ENCODE measurements at regions not wholly inside any gene's neighbourhood (a gene's known extent, or its start where the extent isn't known, plus 50 kb on each side); places are given as distances from the start of the nearest gene placed in this dataset.

DNA sequence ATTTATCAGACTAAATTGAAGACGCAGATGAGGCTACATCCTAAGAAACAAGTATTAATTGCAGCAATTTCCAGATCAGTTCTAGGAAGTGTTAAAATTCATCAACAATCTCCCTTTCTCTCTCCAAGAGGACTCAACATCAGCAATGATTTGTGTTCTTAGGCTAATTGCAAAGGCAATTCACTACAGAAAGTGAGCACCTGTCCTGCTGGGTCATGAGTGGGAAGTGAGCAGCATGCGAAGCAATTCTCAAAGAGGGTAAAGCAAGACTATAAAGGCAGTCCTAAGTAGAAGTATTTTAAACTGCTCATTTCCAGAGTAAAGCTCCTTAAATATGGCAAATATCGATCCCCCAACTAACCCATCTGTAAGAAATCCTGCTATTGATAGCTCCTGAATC, 1191.0 kb upstream of the ALCAM start:
- H3K9me3 ChIP-seq = no peaks in the 10 kb centered on the region
- 68 to 83% methylated on average over 3 of the region's 3 CpGs for WGBS, 2 donors
- H3K27ac ChIP-seq = no peak overlapping the region
- intact Hi-C loops (cut with DNase I) = no loop called here
- no peak for DNase-seq
- no peaks in the 10 kb centered on the region for H3K4me1 ChIP-seq
- H3K36me3 ChIP-seq = no peaks in the 10 kb centered on the region
- TF ChIP-seq POLR2A (IDR thresholded peaks at IDR 0.05) = no peak
- TF ChIP-seq, protein P1, sequence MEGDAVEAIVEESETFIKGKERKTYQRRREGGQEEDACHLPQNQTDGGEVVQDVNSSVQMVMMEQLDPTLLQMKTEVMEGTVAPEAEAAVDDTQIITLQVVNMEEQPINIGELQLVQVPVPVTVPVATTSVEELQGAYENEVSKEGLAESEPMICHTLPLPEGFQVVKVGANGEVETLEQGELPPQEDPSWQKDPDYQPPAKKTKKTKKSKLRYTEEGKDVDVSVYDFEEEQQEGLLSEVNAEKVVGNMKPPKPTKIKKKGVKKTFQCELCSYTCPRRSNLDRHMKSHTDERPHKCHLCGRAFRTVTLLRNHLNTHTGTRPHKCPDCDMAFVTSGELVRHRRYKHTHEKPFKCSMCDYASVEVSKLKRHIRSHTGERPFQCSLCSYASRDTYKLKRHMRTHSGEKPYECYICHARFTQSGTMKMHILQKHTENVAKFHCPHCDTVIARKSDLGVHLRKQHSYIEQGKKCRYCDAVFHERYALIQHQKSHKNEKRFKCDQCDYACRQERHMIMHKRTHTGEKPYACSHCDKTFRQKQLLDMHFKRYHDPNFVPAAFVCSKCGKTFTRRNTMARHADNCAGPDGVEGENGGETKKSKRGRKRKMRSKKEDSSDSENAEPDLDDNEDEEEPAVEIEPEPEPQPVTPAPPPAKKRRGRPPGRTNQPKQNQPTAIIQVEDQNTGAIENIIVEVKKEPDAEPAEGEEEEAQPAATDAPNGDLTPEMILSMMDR (IDR thresholded peaks at IDR 0.05) = no peak
- no peaks in the 10 kb centered on the region for H3K27me3 ChIP-seq
- H3K4me3 ChIP-seq = no peak overlapping the region

DNA sequence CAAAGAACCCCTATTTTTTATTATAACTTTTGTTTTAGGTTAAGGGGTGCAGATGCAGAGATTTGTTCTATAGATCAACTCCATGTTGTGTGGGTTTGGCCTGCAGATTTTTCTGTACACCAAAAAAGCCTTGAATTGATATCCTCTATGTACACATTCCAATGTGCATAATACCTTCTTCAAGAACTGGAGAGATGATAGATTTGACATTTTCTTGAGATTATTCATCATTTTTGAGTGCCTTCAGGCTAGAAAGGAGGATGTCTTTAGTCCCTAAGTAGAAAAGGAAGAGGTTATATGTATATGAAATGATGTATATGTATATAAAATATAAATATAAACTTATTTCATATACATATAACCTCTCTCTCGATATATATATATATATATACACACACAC, 1190.0 kb upstream of the ALCAM start:
- intact Hi-C loops (cut with DNase I) = no loop called here
- no peak for DNase-seq
- no peak overlapping the region for H3K27ac ChIP-seq

DNA sequence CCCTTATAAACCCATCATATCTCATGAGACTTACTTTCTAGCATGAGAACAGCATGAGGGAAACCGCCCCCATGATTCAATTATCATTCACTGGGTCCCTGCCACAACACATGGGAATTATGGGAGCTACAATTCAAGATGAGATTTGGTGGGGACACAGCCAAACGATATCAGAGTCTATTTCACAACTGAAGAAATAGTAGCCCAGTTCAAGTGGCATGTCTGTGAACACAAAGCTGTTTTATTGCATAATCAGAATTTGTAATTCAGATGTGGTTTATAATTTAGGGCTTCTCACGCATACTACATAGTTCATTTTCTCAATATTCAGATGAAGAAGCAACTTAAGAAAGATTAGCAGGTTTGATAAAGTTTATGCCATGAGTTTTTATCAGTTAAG, 1188.0 kb upstream of the ALCAM start:
- Histone ChIP-seq H3K36me3 (no peaks in the 10 kb centered on the region), H3K27ac (no peak overlapping the region), H3K27me3 (no peaks in the 10 kb centered on the region), H3K4me1 (no peaks in the 10 kb centered on the region), H3K9me3 (no peaks in the 10 kb centered on the region), H3K4me3 (no peak overlapping the region)
- TF ChIP-seq, protein P1 (IDR thresholded peaks at IDR 0.05) = no peak
- no peak for TF ChIP-seq POLR2A (IDR thresholded peaks at IDR 0.05)
- WGBS, 2 donors = 56 to 60% methylated on average over 3 of the region's 3 CpGs
- intact Hi-C loops (cut with DNase I) = no loop called here
- no peak for DNase-seq

More for the DNA sequence above, 1190.0 kb upstream of the ALCAM start:
- 40 to 57% methylated on average over 1 of the region's 1 CpG for WGBS, 2 donors
- no peak overlapping the region for H3K4me3 ChIP-seq
- TF ChIP-seq, protein P1 (IDR thresholded peaks at IDR 0.05) = no peak
- TF ChIP-seq POLR2A (IDR thresholded peaks at IDR 0.05) = no peak
- H3K36me3 ChIP-seq = no peaks in the 10 kb centered on the region
- no peaks in the 10 kb centered on the region for H3K9me3 ChIP-seq
- no peaks in the 10 kb centered on the region for H3K4me1 ChIP-seq
- H3K27me3 ChIP-seq = no peaks in the 10 kb centered on the region

DNA sequence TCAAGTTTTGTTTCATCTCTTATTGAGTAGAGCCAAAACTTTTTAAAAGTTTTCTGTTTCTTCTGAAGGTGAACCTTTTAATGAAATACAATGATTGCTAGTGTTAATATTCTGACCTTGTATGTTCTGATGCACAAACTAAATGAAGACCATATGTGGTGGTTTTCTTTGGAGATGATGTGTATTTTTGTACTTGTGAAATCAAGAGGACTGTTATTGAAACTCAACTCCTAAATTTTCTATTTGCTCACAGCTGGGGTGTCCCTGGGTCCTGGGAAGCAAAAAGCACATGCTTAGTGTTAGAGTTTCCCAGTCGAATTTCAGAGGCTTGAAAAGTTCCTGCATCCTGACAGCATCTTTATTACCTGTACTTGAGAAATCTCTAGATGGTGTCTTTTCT, 1185.8 kb upstream of the ALCAM start:
- Histone ChIP-seq H3K4me1 (no peaks in the 10 kb centered on the region), H3K27ac (no peak overlapping the region), H3K9me3 (no peaks in the 10 kb centered on the region), H3K36me3 (no peaks in the 10 kb centered on the region), H3K4me3 (no peak overlapping the region), H3K27me3 (no peaks in the 10 kb centered on the region)
- intact Hi-C loops (cut with DNase I) = no loop called here
- DNase-seq = no peak
- TF ChIP-seq, protein P1 (IDR thresholded peaks at IDR 0.05) = no peak
- no peak for TF ChIP-seq POLR2A (IDR thresholded peaks at IDR 0.05)
- 8 to 9% methylated on average over 1 of the region's 1 CpG for WGBS, 2 donors

DNA sequence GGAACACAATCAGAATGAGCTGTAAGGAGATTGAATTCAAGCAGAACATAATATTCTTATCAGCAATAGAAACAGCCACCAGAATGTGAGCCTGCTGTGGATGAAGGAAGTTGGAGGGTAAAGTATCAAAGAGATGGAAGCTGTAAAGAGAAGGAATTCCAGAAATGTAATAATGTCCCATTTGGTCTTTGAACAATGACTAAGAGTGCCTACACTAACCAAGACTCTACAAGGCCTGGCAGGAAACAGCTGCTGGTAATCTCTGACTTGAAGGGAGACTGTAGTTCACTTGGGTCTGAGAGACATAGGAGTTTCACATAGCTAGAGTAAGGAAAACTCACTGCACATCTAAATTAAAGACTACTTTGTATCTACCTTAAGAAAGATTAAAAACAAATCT, 1176.0 kb upstream of the ALCAM start:
- H3K27me3 ChIP-seq = no peaks in the 10 kb centered on the region
- H3K4me3 ChIP-seq = no peak overlapping the region
- no peak overlapping the region for H3K27ac ChIP-seq
- TF ChIP-seq, protein P1 (IDR thresholded peaks at IDR 0.05) = no peak
- no peak for TF ChIP-seq POLR2A (IDR thresholded peaks at IDR 0.05)
- H3K36me3 ChIP-seq = no peaks in the 10 kb centered on the region
- peaks cover 0 to 4% (median 3%) of the 10 kb centered on the region in 3 donors for H3K9me3 ChIP-seq
- no peaks in the 10 kb centered on the region for H3K4me1 ChIP-seq
- DNase-seq = no peak
- intact Hi-C loops (cut with DNase I) = no loop called here
